ENCODE measurements at regions not wholly inside any gene's neighbourhood (a gene's known extent, or its start where the extent isn't known, plus 50 kb on each side); places are given as distances from the start of the nearest gene placed in this dataset.

DNA sequence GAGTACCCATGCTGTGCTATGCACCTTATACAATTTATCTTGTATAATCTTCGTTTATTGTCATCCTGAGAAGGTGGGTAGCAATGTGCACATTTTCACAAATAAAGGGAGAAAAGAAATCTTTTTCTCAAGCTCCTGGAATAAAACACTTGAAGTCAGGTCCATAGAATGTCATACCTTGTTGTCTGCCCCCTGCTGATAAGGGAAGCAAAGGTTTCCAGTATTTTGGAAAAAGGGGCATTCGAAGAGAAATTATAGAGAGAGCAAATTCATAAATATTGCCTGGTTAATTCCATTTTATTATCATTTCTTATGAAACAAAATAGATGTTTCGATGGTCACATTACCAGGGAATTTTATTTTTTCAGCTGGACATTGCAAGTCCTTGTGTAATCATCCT, 277.8 kb downstream of the RAP2B start:
- in situ Hi-C loops (cut with MboI) = no loop called here
- FAIRE-seq (no peak), ATAC-seq (no peak), DNase-seq (ENCODE audit: low read depth, low spot score) (no peak)
- Histone ChIP-seq H3K36me3 (ENCODE audit: control insufficient read depth in 2 of 2, insufficient read depth in 2 of 2, low read length in 1 of 2) (no peaks in the 10 kb centered on the region), H3K9me3 (replicated peaks; ENCODE audit: control insufficient read depth, insufficient read depth, low read length) (no peaks in the 10 kb centered on the region), H3K4me3 (no peak overlapping the region), H3K9ac (ENCODE audit: control insufficient read depth, insufficient read depth, low read length) (no peak overlapping the region), H3K27me3 (replicated peaks in 1 of 2; ENCODE audit: control insufficient read depth in 2 of 2, insufficient read depth in 2 of 2, low read length in 1 of 2) (no peaks in the 10 kb centered on the region), H3K4me1 (ENCODE audit: control insufficient read depth, insufficient read depth, low read length) (no peaks in the 10 kb centered on the region), H3K27ac (ENCODE audit: control insufficient read depth, insufficient read depth) (no peak overlapping the region), H3K79me2 (ENCODE audit: control insufficient read depth, insufficient read depth, low read length) (no peaks in the 10 kb centered on the region), H4K20me1 (ENCODE audit: control insufficient read depth, insufficient read depth) (no peaks in the 10 kb centered on the region), H3K4me2 (ENCODE audit: control insufficient read depth, insufficient read depth) (no peak overlapping the region), H2AFZ (ENCODE audit: control insufficient read depth, low read depth, low read length) (no peak overlapping the region)
- SMC1A ChIA-PET (ENCODE audit: uncharacterized antibody, unreplicated experiment) = no interaction called here
- RAD21 ChIA-PET (ENCODE audit: unreplicated experiment) = no interaction called here
- WGBS (ENCODE audit: insufficient coverage, insufficient replicate concordance, low lambda C conversion rate, missing lambda C conversion rate) = 12% methylated on average over 3 of the region's 3 CpGs
- POLR2A ChIA-PET = interaction anchor here (0.6 kb wide), 1 partner anchor 31 kb away, joined by 3 read pairs; no protein-coding TSS in a partner anchor
- CTCF ChIA-PET = interaction anchor here (1.0 to 1.8 kb wide), 4 partner anchors 23 to 397 kb away, joined by 3 to 5 read pairs (median 3); no protein-coding TSS in a partner anchor
- no TSS peak for BruUV-seq (replicated peaks)
- TF ChIP-seq, protein P1, sequence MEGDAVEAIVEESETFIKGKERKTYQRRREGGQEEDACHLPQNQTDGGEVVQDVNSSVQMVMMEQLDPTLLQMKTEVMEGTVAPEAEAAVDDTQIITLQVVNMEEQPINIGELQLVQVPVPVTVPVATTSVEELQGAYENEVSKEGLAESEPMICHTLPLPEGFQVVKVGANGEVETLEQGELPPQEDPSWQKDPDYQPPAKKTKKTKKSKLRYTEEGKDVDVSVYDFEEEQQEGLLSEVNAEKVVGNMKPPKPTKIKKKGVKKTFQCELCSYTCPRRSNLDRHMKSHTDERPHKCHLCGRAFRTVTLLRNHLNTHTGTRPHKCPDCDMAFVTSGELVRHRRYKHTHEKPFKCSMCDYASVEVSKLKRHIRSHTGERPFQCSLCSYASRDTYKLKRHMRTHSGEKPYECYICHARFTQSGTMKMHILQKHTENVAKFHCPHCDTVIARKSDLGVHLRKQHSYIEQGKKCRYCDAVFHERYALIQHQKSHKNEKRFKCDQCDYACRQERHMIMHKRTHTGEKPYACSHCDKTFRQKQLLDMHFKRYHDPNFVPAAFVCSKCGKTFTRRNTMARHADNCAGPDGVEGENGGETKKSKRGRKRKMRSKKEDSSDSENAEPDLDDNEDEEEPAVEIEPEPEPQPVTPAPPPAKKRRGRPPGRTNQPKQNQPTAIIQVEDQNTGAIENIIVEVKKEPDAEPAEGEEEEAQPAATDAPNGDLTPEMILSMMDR (IDR thresholded peaks at IDR 0.05 in 2 of 3, conservative IDR thresholded peaks at IDR 0.05 in 1 of 3; ENCODE audit: control insufficient read depth in 2 of 3, extremely low read depth in 1 of 3, insufficient read depth in 1 of 3, low read depth in 3 of 3, low read length in 3 of 3) = 0 out of 6 replicates have a peak, but pooled peaks of 1 of the 3 experiments have one; percentile 3
- TF ChIP-seq BHLHE40 (IDR thresholded peaks at IDR 0.05; ENCODE audit: borderline replicate concordance in 1 of 2, low read depth in 2 of 2, low read length in 1 of 2) = no peak
- intact Hi-C loops (cut with micrococcal nuclease; ENCODE audit: unreplicated experiment) = loop anchor here (10.0 kb wide), 1 partner anchor 395 kb away; no protein-coding TSS in a partner anchor

GRCh38 chr3:153440311-153440710, 278.3 kb downstream of the RAP2B start:
- CTCF ChIA-PET = interaction anchor here (1.0 to 1.8 kb wide), 4 partner anchors 8 to 398 kb away, joined by 3 to 5 read pairs (median 4); no protein-coding TSS in a partner anchor
- Histone ChIP-seq H3K9ac (ENCODE audit: control insufficient read depth, insufficient read depth, low read length) (no peak overlapping the region), H2AFZ (ENCODE audit: control insufficient read depth, low read depth, low read length) (no peak overlapping the region), H3K4me3 (no peak overlapping the region), H3K4me2 (ENCODE audit: control insufficient read depth, insufficient read depth) (no peak overlapping the region), H4K20me1 (ENCODE audit: control insufficient read depth, insufficient read depth) (no peaks in the 10 kb centered on the region), H3K36me3 (ENCODE audit: control insufficient read depth in 2 of 2, insufficient read depth in 2 of 2, low read length in 1 of 2) (no peaks in the 10 kb centered on the region), H3K27ac (ENCODE audit: control insufficient read depth, insufficient read depth) (no peak overlapping the region), H3K9me3 (replicated peaks; ENCODE audit: control insufficient read depth, insufficient read depth, low read length) (no peaks in the 10 kb centered on the region), H3K27me3 (replicated peaks in 1 of 2; ENCODE audit: control insufficient read depth in 2 of 2, insufficient read depth in 2 of 2, low read length in 1 of 2) (no peaks in the 10 kb centered on the region), H3K79me2 (ENCODE audit: control insufficient read depth, insufficient read depth, low read length) (no peaks in the 10 kb centered on the region), H3K4me1 (ENCODE audit: control insufficient read depth, insufficient read depth, low read length) (no peaks in the 10 kb centered on the region)
- intact Hi-C loops (cut with micrococcal nuclease; ENCODE audit: unreplicated experiment) = no loop called here
- SMC1A ChIA-PET (ENCODE audit: uncharacterized antibody, unreplicated experiment) = interaction anchor here (0.8 kb wide), 1 partner anchor 8 kb away, joined by 3 read pairs; no protein-coding TSS in a partner anchor
- POLR2A ChIA-PET = interaction anchor here (0.7 kb wide), 1 partner anchor 1044 kb away, joined by 3 read pairs; no protein-coding TSS in a partner anchor
- RAD21 ChIA-PET (ENCODE audit: unreplicated experiment) = no interaction called here
- 19% methylated on average over 5 of the region's 5 CpGs for WGBS (ENCODE audit: insufficient coverage, insufficient replicate concordance, low lambda C conversion rate, missing lambda C conversion rate)
- no TSS peak for BruUV-seq (replicated peaks)
- no peak for ATAC-seq
- in situ Hi-C loops (cut with MboI) = no loop called here
- FAIRE-seq = no peak
- no peak for DNase-seq (ENCODE audit: low read depth, low spot score)
- TF ChIP-seq REST (IDR thresholded peaks at IDR 0.05; ENCODE audit: low read depth, low read length) (no peak), E4F1 (IDR thresholded peaks at IDR 0.05; ENCODE audit: borderline replicate concordance, partially characterized antibody) (no peak), PKNOX1 (IDR thresholded peaks at IDR 0.05) (no peak), NFXL1 (IDR thresholded peaks at IDR 0.05; ENCODE audit: borderline replicate concordance) (no peak)

Measured in GM12878 (cell line).